Activated CD8-positive, alpha-beta memory T cell treated with anti-CD3 and anti-CD28 coated beads, Interleukin-2, amount 50 U/mL, for 24 hours (primary cell): ENCODE measurements at regions not wholly inside any gene's neighbourhood (a gene's known extent, or its start where the extent isn't known, plus 50 kb on each side); places are given as distances from the start of the nearest gene placed in this dataset.
"Not testable (repeated sequence)": the region's sequence is repeated elsewhere in the genome, so short reads cannot be mapped to it uniquely, and the experiment has no call there.

ENCODE experiments used
- DNase-seq: peaks from one replicate; pipeline ENCODE4 v3.0.0-alpha.2; 2020; ENCODE audit errors: extremely low read depth

- DNase-seq: no peak
Observed at GRCh38 chr16:51261919-51262318, 110.8 kb upstream of the SALL1 start.

GRCh38 chr16:51255349-51255972 lies 104.4 kb upstream of the SALL1 start:
- DNase-seq: no peak

- not testable (repeated sequence) for DNase-seq
Observed at GRCh38 chr16:51254390-51254789, 103.3 kb upstream of the SALL1 start.

- DNase-seq: no peak
Observed at GRCh38 chr16:51248217-51248616, 97.1 kb upstream of the SALL1 start.

DNA sequence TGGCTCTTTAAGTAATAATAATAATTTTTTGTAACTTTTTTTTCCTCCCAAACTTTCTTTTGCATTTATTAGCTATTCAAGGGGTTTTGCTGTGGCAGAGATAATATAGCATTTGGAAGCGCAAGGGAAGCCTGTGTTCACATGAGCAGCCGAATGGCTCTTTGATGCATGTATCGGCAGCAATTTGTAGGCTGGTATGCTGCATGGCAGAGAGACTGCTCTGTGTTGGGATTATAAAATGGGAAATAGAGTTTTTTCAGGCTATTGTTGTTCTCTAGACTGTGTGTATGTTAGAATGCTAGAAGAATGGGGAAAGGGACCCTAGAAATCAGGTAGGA lies 94.6 kb upstream of the SALL1 start:
- no peak for DNase-seq

GRCh38 chr16:51244887-51245657 lies 94.0 kb upstream of the SALL1 start:
- DNase-seq: no peak

- no peak for DNase-seq
Observed at GRCh38 chr16:51243936-51244436, 92.9 kb upstream of the SALL1 start.

GRCh38 chr16:51242296-51242994 lies 91.4 kb upstream of the SALL1 start:
- no peak for DNase-seq

GRCh38 chr16:51239196-51239595 lies 88.1 kb upstream of the SALL1 start:
- no peak for DNase-seq

GRCh38 chr16:51237861-51238378 lies 86.8 kb upstream of the SALL1 start:
- no peak for DNase-seq

DNA sequence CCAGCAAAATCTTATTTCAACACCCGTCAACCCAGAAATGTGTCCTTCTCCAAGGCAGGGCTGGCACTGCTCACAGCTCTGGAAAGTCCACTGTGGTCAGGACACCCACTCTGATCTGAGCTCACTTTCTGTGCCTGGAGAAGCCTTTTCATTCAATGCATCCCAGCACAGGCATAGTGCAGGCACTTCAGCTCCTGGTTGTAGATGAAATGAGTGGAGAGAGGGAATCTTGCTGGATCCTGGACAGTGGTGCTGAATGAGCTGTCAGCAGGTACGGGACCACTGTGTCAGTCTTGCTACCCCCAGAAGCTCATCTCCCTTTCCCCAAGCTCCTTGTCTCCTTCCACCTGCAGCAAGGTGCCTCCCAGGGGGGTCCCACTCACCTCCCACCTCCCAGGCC lies 86.1 kb upstream of the SALL1 start:
- DNase-seq: no peak

GRCh38 chr16:51236583-51236982 lies 85.5 kb upstream of the SALL1 start:
- no peak for DNase-seq

DNA sequence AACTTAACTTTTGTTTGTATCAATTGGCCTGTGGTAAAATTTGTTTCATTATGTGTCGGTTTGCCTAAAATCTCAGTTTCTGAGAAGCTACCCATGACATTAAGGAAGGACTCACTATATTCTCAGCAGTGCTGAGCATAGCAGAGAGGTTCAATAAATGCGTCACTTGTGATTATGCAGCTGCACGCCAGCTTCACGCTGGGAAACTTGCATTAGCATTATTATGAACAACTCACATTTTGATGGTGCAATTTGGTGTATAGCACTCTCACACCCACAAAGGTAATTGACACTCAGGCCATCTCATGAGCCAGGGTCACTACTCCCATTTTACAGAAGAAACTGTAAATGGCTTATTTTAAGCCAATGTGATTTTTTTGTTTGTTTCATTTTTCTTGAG lies 80.6 kb upstream of the SALL1 start:
- DNase-seq: no peak

DNA sequence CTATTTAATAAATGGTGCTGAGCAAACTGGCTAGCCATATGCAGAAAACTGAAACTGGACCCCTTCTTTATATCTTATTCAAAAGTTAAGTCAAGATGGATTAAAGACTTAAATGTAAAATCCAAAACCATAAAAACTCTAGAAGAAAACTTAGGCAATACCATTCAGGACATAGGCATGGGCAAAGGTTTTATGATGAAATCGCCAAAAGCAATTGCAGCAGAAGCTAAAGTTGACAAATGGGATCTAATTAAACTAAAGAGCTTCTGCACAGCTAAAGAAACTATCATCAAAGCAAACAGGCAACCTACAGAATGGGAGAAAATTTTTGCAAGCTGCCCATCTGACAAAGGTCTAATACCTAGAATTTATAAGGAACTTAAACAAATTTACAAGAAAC lies 79.0 kb upstream of the SALL1 start:
- DNase-seq: not testable (repeated sequence)

DNA sequence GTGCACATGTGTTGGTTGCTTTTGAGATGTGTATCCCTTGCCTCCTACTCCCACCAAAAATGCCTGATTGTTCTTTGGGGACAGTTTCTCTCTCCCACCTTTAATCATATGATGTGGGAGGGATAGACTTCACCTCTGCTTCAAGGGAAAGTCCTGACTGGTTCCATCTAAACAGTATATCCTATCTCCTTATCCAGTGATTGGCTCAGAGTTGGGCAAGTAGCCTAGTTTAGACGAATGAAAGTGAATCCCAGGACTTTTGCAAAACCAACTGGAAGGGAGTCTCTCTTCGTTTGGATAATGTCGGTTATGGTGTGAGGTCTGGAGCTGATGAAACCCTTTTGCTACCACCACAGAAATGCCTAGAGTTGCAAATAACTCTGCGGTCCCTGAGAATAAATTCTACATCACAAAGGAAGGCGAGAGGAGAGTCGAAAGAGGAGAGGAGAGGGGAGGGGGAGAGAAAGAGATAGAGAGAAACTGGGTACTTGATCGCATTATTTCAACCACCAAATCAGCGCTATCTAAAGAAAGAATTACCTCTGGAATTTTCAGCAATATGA lies 77.1 kb upstream of the SALL1 start:
- DNase-seq: no peak

DNA sequence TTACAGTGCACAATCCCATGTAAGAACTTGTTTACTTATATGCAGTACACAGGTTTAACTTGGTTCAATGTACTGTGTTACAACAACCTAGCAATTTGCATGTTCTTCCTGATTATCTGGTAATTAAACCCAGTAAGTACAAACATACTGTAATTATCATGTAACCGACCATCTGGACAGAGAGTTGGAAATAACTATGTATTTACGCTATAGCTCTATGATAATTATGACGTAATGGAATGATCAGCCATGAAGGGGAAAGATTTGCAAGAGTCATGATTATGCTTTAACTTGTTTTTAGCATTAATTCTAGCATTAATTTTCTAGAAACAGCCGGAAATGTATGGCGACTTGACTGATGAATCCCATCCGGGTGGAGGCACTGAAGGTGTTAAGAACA lies 74.8 kb upstream of the SALL1 start:
- DNase-seq: no peak

GRCh38 chr16:51224317-51224716 lies 73.2 kb upstream of the SALL1 start:
- no peak for DNase-seq

GRCh38 chr16:51222016-51222415 lies 70.9 kb upstream of the SALL1 start:
- no peak for DNase-seq

DNA sequence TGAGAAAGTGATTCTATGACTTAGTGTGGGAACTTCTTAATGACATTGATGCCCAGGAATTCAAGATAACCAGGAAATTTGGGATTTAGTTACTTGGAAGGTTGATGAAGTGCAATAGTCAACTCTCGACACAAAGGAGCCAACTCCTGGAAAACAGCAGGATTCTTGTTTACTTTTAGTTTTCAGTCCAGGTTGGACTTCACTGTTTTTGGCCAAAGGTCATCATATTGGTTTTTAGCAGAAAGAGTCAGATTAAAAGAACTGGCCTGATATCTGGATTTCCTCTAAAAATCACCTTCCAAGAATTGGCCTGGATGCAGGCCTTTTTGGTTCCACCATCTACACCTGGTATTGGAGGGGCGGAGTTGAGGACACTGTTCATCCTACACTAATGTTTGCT lies 60.1 kb upstream of the SALL1 start:
- DNase-seq: no peak

DNA sequence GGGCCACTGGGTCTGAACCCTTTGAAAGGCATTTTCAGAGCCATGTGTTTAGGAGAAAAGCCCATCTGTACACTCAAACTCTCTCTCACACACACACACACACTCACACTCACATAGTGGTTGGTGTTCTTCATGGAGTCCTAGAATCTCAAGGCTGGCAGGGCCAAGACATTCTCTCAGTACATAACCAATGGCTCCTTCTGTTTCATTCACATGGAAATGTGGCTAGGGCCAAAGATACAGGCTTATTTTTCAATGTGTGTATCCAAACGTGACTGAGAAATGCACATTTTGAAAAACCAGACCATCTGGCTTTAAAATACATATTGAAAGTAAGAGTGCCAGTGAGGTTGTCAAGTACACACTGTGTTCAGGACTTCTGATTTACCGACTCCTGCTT lies 59.0 kb upstream of the SALL1 start:
- DNase-seq: no peak

- DNase-seq: no peak
Observed at GRCh38 chr16:51201604-51202003, 50.5 kb upstream of the SALL1 start.
